GM12878 (cell line): ENCODE measurements at regions not wholly inside any gene's neighbourhood (a gene's known extent, or its start where the extent isn't known, plus 50 kb on each side); places are given as distances from the start of the nearest gene placed in this dataset.
A peak's percentile ranks its signal among the peaks of the same experiment; 100 is the strongest.

Experiments
- ATAC-seq: fragments of 200-7000 bp; cut with Tn5 transposase; 3 replicates; pipeline ENCODE4 v1.9.1; 2020; ENCODE audit warnings: mild to moderate bottlenecking, moderate library complexity
- BruUV-seq: library from RNA; stranded (reverse); fragments of 400-500 nt; replicated peaks from 2 replicates; lab custom pipeline; 2021; lab: Mats Ljungman, UMichigan
- CTCF ChIA-PET: fragments of 300-600 bp; sonication (Branson Sonifier 250); formaldehyde crosslinking; extraction: SDS; loops from one replicate; lab custom pipeline; 2021; ENCODE audit warnings: inconsistent platforms; lab: Yijun Ruan, JAX
- POLR2A ChIA-PET: fragments of 350-600 bp; formaldehyde crosslinking; extraction: SDS; loops from one replicate; lab custom pipeline; 2021; ENCODE audit warnings: inconsistent platforms; lab: Charles Lee
- RAD21 ChIA-PET: fragments of 300-600 bp; sonication (Branson Sonifier 250); formaldehyde crosslinking; loops from one replicate; lab custom pipeline; 2023; ENCODE audit warnings: antibody characterized with exemption; ENCODE audit not compliant: unreplicated experiment; lab: Charles Lee
- SMC1A ChIA-PET: fragments of 300-600 bp; sonication (Branson Sonifier 250); formaldehyde crosslinking; loops from one replicate; lab custom pipeline; 2023; ENCODE audit not compliant: unreplicated experiment, uncharacterized antibody; lab: Charles Lee
- DNase-seq: peaks from one replicate; pipeline ENCODE4 v3.0.0-alpha.2; 2011; ENCODE audit warnings: low read depth, low spot score
- FAIRE-seq: peaks from 3 replicates; lab custom pipeline; 2011; peaks lifted over from hg19 to GRCh38; lab: Jason Lieb, UNC
- H2AFZ ChIP-seq: 2 replicates; pipeline ENCODE4 v1.6.0; 2011; ENCODE audit warnings: low read depth, low read length, control low read depth; ENCODE audit not compliant: control insufficient read depth
- H3K27ac ChIP-seq: 2 replicates; pipeline ENCODE4 v1.5.1; 2011; ENCODE audit warnings: control low read depth; ENCODE audit not compliant: control insufficient read depth, insufficient read depth
- H3K27me3 ChIP-seq, 2 experiments: replicated peaks in 1 of 2; 2 replicates each; pipeline versions ENCODE4 v1.6.0 to v1.6.1; 2011; ENCODE audit warnings: low read length in 1 of 2; ENCODE audit not compliant: control insufficient read depth in 2 of 2, insufficient read depth in 2 of 2
- H3K36me3 ChIP-seq, 2 experiments: 2 replicates each; pipeline ENCODE4 v1.5.1; 2011; ENCODE audit warnings: low read length in 1 of 2; ENCODE audit not compliant: control insufficient read depth in 2 of 2, insufficient read depth in 2 of 2
- H3K4me1 ChIP-seq: 2 replicates; pipeline ENCODE4 v1.6.1; 2011; ENCODE audit warnings: mild to moderate bottlenecking, low read length, moderate library complexity, mixed read lengths; ENCODE audit not compliant: control insufficient read depth, insufficient read depth
- H3K4me2 ChIP-seq: 2 replicates; pipeline ENCODE4 v1.6.0; 2011; ENCODE audit warnings: control low read depth; ENCODE audit not compliant: control insufficient read depth, insufficient read depth
- H3K4me3 ChIP-seq: fragments of 200-600 bp; sonication (generic); 2 replicates; pipeline ENCODE4 v1.5.1; 2016
- H3K79me2 ChIP-seq: 2 replicates; pipeline ENCODE4 v1.6.0; 2011; ENCODE audit warnings: low read length; ENCODE audit not compliant: control insufficient read depth, insufficient read depth
- H3K9ac ChIP-seq: 2 replicates; pipeline ENCODE4 v1.8.0; 2011; ENCODE audit warnings: low read length, control low read depth, mixed read lengths; ENCODE audit not compliant: control insufficient read depth, insufficient read depth
- H3K9me3 ChIP-seq: replicated peaks from 3 replicates; pipeline ENCODE4 v1.5.1; 2011; ENCODE audit warnings: mild to moderate bottlenecking, low read length; ENCODE audit not compliant: control insufficient read depth, insufficient read depth
- H4K20me1 ChIP-seq: 2 replicates; pipeline ENCODE4 v1.6.0; 2011; ENCODE audit not compliant: control insufficient read depth, insufficient read depth
- NKRF ChIP-seq: fragments of 450-650 bp; conservative IDR thresholded peaks from 2 replicates; pipeline ENCODE4 v1.6.1; 2017; ENCODE audit warnings: mild to moderate bottlenecking, moderate library complexity
- POLR2AphosphoS5 ChIP-seq: IDR thresholded peaks from 2 replicates; pipeline ENCODE4 v1.6.1; 2011; ENCODE audit warnings: mild to moderate bottlenecking, low read length, inconsistent platforms
- RFX5 ChIP-seq: IDR thresholded peaks from 2 replicates; pipeline ENCODE4 v1.6.1; 2011; ENCODE audit warnings: low read depth, low read length, improper control_type of control experiment
- SPI1 ChIP-seq: IDR thresholded peaks from 2 replicates; pipeline ENCODE4 v1.6.1; 2011; ENCODE audit warnings: low read depth, mild to moderate bottlenecking, low read length, moderate library complexity, borderline replicate concordance; ENCODE audit not compliant: insufficient read depth
- TCF3 ChIP-seq: IDR thresholded peaks from 2 replicates; pipeline ENCODE4 v1.6.1; 2012; ENCODE audit warnings: low read depth, mild to moderate bottlenecking, low read length, borderline replicate concordance; ENCODE audit not compliant: insufficient read depth
- WGBS: methylation state at CpG from one replicate; pipeline ENCODE4 v1.1.6; 2016; ENCODE audit warnings: low lambda C conversion rate; ENCODE audit not compliant: insufficient replicate concordance, insufficient coverage; ENCODE audit errors: missing lambda C conversion rate; 5-methylcytosine and 5-hydroxymethylcytosine counted together
- in situ Hi-C: fragments of 300-500 bp; cut with MboI; formaldehyde crosslinking; loops from 9 replicates; pipeline ENCODE4 v1.14.3; 2018; ENCODE audit warnings: mixed read lengths
- intact Hi-C: fragments of 100-400 bp; cut with micrococcal nuclease; formaldehyde crosslinking; loops from one replicate; pipeline ENCODE4 v1.14.2; 2022; ENCODE audit not compliant: unreplicated experiment

- Histone ChIP-seq H3K27ac (no peak overlapping the region), H3K4me3 (no peak overlapping the region), H3K79me2 (no peaks in the 10 kb centered on the region), H4K20me1 (no peaks in the 10 kb centered on the region), H3K9ac (no peak overlapping the region), H3K36me3 (no peaks in the 10 kb centered on the region), H3K9me3 (no peaks in the 10 kb centered on the region), H2AFZ (no peak overlapping the region), H3K4me2 (no peak overlapping the region), H3K27me3 (peaks cover 0 to 3% of the 10 kb centered on the region in 2 experiments; a peak in 1 of 4 replicates), H3K4me1 (no peaks in the 10 kb centered on the region)
- RAD21 ChIA-PET: no interaction called here
- TF ChIP-seq POLR2AphosphoS5 (no peak), SPI1 (peak; percentile 43; the same call in 1 of the 2 replicates), NKRF (no peak), TCF3 (no peak), RFX5 (no peak)
- ATAC-seq (peak; percentile 74), FAIRE-seq (no peak), DNase-seq (no peak)
- intact Hi-C loops: no loop called here
- SMC1A ChIA-PET: interaction anchor here (1.7 kb wide), 1 partner anchor 37 kb away, joined by 3 read pairs; no protein-coding TSS in a partner anchor
- no TSS peak for BruUV-seq
- in situ Hi-C loops: no loop called here
- CTCF ChIA-PET: no interaction called here
- POLR2A ChIA-PET: no interaction called here
- 39% methylated on average over 3 of the region's 3 CpGs for whole genome bisulfite sequencing
Measured at GRCh38 chr3:40680685-40681657, 156.2 kb downstream of the ZNF621 start.
